ENCODE measurements at regions not wholly inside any gene's neighbourhood (a gene's known extent, or its start where the extent isn't known, plus 50 kb on each side); places are given as distances from the start of the nearest gene placed in this dataset.

DNA sequence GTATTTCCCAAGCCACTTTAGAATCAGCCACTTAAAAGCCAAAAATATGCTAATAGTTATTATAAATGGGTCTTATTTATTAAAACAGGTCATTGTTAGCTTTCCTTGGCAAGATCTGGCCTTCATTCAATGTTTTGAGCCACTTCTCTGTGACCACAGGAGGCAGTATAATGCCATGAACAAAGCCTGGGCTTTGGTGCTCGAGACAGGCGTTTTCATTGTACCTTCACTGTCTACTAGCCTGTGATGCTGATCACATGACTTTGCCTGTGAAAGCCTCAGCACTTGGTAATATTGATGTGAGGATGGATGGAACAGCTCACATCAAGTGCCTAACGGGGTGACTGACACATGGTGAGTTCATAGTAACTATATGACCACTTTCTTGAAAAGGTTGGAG, 217.0 kb downstream of the RWDD3 start:
- Histone ChIP-seq H3K27ac (replicated peaks) (no peak overlapping the region), H3K4me3 (replicated peaks; ENCODE audit: insufficient read depth, low read length) (no peak overlapping the region), H3K27me3 (ENCODE audit: insufficient read depth, poor library complexity, severe bottlenecking) (no peaks in the 10 kb centered on the region)
- TF ChIP-seq POLR2AphosphoS5 (IDR thresholded peaks at IDR 0.05; ENCODE audit: low read depth) (no peak), SPI1 (IDR thresholded peaks at IDR 0.05; ENCODE audit: borderline replicate concordance, low read depth) (no peak), GABPA (IDR thresholded peaks at IDR 0.05; ENCODE audit: low read depth) (no peak)
- TF ChIP-seq, protein P1, sequence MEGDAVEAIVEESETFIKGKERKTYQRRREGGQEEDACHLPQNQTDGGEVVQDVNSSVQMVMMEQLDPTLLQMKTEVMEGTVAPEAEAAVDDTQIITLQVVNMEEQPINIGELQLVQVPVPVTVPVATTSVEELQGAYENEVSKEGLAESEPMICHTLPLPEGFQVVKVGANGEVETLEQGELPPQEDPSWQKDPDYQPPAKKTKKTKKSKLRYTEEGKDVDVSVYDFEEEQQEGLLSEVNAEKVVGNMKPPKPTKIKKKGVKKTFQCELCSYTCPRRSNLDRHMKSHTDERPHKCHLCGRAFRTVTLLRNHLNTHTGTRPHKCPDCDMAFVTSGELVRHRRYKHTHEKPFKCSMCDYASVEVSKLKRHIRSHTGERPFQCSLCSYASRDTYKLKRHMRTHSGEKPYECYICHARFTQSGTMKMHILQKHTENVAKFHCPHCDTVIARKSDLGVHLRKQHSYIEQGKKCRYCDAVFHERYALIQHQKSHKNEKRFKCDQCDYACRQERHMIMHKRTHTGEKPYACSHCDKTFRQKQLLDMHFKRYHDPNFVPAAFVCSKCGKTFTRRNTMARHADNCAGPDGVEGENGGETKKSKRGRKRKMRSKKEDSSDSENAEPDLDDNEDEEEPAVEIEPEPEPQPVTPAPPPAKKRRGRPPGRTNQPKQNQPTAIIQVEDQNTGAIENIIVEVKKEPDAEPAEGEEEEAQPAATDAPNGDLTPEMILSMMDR (IDR thresholded peaks at IDR 0.05; ENCODE audit: insufficient read depth, low read length) = no peak
- TF ChIP-seq, protein P2, sequence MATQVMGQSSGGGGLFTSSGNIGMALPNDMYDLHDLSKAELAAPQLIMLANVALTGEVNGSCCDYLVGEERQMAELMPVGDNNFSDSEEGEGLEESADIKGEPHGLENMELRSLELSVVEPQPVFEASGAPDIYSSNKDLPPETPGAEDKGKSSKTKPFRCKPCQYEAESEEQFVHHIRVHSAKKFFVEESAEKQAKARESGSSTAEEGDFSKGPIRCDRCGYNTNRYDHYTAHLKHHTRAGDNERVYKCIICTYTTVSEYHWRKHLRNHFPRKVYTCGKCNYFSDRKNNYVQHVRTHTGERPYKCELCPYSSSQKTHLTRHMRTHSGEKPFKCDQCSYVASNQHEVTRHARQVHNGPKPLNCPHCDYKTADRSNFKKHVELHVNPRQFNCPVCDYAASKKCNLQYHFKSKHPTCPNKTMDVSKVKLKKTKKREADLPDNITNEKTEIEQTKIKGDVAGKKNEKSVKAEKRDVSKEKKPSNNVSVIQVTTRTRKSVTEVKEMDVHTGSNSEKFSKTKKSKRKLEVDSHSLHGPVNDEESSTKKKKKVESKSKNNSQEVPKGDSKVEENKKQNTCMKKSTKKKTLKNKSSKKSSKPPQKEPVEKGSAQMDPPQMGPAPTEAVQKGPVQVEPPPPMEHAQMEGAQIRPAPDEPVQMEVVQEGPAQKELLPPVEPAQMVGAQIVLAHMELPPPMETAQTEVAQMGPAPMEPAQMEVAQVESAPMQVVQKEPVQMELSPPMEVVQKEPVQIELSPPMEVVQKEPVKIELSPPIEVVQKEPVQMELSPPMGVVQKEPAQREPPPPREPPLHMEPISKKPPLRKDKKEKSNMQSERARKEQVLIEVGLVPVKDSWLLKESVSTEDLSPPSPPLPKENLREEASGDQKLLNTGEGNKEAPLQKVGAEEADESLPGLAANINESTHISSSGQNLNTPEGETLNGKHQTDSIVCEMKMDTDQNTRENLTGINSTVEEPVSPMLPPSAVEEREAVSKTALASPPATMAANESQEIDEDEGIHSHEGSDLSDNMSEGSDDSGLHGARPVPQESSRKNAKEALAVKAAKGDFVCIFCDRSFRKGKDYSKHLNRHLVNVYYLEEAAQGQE (IDR thresholded peaks at IDR 0.05; ENCODE audit: insufficient replicate concordance, low read depth) = no peak
- DNase-seq (ENCODE audit: low read depth in 1 of 2, low spot score in 1 of 2) = no peak

DNA sequence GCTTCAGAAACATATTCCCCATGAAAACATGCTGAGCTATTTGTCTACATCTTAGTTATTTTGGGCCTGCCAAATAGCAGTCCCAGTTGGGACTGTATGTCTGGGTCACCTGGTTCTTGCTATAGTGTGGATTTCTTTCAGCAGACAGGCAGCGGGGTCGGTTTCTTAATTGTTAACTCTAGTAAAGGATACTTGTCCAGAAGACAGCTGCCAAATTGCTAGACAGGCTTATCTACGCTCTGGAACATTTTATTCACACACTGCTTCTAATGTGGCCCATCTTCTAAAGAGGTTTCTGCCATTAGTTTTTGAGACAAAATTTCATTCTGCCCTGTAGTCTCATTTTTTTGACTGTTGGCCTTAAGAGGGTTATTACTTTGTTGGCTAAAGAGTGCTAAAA, 217.9 kb downstream of the RWDD3 start:
- Histone ChIP-seq H3K27me3 (ENCODE audit: insufficient read depth, poor library complexity, severe bottlenecking) (no peaks in the 10 kb centered on the region), H3K4me3 (replicated peaks; ENCODE audit: insufficient read depth, low read length) (no peak overlapping the region), H3K27ac (replicated peaks) (no peak overlapping the region)
- DNase-seq (ENCODE audit: low read depth in 1 of 2, low spot score in 1 of 2) = no peak
- TF ChIP-seq POLR2AphosphoS5 (IDR thresholded peaks at IDR 0.05; ENCODE audit: low read depth) (no peak), GABPA (IDR thresholded peaks at IDR 0.05; ENCODE audit: low read depth) (no peak), SPI1 (IDR thresholded peaks at IDR 0.05; ENCODE audit: borderline replicate concordance, low read depth) (no peak)
- TF ChIP-seq, protein P2 (IDR thresholded peaks at IDR 0.05; ENCODE audit: insufficient replicate concordance, low read depth) = no peak
- TF ChIP-seq, protein P1 (IDR thresholded peaks at IDR 0.05; ENCODE audit: insufficient read depth, low read length) = no peak

DNA sequence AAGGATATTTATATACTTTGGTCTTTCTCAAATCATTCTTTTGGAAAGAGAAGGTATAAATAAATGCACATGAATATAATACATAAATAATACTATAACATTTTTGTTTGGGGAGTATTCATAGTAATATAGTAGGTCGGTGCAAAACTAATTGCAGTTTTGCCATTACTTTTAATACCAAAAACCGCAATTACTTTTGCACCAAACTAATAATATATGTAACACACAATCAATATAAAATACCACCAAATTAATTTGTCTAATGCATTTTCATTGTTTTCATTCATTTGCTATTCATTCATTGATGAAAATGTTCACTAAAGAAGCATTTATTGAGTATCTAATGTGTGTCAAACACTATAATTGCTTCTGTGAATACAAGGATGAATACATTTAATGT, 219.0 kb downstream of the RWDD3 start:
- H3K27me3 ChIP-seq (ENCODE audit: insufficient read depth, poor library complexity, severe bottlenecking) = no peaks in the 10 kb centered on the region
- no peak for TF ChIP-seq POLR2AphosphoS5 (IDR thresholded peaks at IDR 0.05; ENCODE audit: low read depth)
- TF ChIP-seq, protein P2 (IDR thresholded peaks at IDR 0.05; ENCODE audit: insufficient replicate concordance, low read depth) = no peak
- no peak for TF ChIP-seq GABPA (IDR thresholded peaks at IDR 0.05; ENCODE audit: low read depth)
- no peak for TF ChIP-seq SPI1 (IDR thresholded peaks at IDR 0.05; ENCODE audit: borderline replicate concordance, low read depth)
- TF ChIP-seq, protein P1 (IDR thresholded peaks at IDR 0.05; ENCODE audit: insufficient read depth, low read length) = no peak
- no peak overlapping the region for H3K27ac ChIP-seq (replicated peaks)
- H3K4me3 ChIP-seq (replicated peaks; ENCODE audit: insufficient read depth, low read length) = no peak overlapping the region
- DNase-seq (ENCODE audit: low read depth in 1 of 2, low spot score in 1 of 2) = no peak
